D341Med (cell line): ENCODE measurements at regions not wholly inside any gene's neighbourhood (a gene's known extent, or its start where the extent isn't known, plus 50 kb on each side); places are given as distances from the start of the nearest gene placed in this dataset.

Experiments
- DNase-seq: peaks from one replicate; pipeline ENCODE4 v3.0.0; 2012; ENCODE audit warnings: low spot score

- DNase-seq, result no peak
Observed at GRCh38 chr10:31709476-31709875, 219.2 kb downstream of the ARHGAP12 start.

GRCh38 chr10:31709028-31709427, 219.6 kb downstream of the ARHGAP12 start:
- no peak for DNase-seq

DNA sequence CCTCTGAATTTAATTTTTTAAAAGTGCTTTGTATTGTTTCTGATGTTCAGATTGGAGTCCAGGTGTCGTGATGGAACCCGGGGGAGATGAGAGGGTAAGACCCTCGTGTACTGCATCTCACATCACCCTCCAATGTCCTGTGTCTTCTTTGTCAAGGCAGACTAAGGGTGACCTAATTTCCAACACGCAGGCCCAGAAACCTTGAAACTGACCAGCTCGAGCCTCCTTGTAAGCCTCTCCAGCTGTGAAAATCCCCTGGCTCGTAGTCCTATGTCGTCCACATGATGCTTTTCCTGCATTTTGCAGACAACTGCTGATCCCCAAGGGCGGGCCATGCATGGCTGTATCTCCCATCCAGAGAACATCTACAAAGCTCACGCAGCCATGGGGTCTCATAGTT, 220.2 kb downstream of the ARHGAP12 start:
- DNase-seq, result no peak

DNA sequence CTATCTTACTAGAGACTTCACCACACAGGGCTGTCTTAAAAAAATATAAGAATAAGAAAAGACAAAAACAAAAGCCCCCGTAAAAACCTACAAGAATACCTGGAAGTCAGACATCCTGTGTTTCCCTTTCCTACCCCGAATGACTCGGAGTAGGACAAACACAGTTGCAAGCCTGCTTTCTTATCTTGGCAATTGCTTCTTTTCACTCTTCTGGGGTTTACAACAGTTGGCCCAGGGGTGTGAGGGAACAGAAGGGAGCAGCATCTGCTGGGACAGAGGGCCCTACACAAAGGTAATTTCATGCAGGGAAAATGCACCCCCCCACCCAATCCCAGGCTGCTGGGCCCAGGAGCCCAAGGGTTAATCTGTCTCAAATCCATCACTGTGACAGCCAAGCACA, 220.6 kb downstream of the ARHGAP12 start:
- DNase-seq, result no peak

DNA sequence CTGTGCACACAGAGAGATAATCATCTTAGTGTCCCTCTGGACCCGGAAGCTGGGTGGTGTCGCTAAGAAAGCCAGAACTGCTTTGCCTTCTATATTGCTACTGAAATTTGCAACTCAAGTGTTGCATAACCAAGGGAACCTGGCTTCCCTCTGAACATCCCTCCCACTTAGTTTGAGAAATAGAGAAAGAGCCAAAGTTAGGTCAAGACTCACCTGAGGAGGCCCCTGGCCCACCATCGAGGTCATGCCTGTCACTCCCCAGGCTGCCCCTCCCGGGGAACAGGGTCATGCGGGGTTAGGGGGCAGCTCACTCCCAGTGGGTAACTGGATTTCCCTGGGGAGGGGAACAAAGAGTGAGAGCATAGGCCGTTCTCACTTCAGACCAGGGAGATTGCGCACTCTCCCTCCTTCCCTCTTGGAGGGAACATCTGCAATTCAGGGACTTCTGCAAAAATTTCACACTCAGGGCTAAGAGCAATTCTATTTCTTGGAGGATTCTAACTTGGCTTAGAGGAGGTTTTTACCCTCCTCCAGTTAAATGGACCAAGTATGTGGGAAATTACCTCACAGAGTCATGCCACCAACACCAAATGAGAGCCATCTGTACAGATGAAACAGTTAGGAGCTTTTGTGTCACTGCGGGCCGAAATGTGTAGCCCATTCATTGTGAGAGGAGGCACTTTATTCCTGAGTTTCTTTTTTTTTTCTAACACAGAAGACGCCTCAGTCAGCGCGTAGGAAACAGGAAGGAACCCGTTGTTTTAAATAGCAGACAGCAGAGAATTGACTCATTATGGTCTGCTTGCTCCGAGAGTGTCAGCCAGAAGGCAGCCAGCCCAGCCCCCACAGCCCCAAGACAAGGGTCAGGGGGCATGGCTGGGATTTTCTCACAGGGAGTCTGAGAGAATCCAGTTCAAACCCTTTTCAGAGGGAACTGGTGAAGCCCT, 221.3 kb downstream of the ARHGAP12 start:
- DNase-seq, result no peak

GRCh38 chr10:31706464-31707092, 222.1 kb downstream of the ARHGAP12 start:
- no peak for DNase-seq

GRCh38 chr10:31705136-31705535, 223.5 kb downstream of the ARHGAP12 start:
- no peak for DNase-seq

DNA sequence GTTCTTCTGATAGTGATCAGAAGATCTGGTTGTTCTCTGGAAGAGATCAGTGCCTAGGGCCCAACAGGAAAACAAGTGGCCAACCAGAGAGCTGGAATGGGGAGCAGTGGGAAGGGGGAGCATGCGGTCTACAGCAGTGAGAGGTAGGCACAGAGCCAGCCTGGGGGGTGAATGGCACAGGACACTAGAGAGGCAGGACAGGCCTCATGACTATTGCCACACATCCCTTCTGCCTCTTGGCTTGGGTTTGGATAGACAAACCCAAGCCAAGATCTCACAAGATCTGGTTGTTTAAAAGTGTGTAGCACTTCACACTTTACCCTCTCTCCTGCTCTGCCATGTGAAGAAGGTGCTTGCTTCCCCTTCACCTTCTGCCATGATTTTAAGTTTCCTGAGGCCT, 224.4 kb downstream of the ARHGAP12 start:
- no peak for DNase-seq

- DNase-seq, result no peak
Observed at GRCh38 chr10:31702954-31703353, 225.7 kb downstream of the ARHGAP12 start.

- no peak for DNase-seq
Observed at GRCh38 chr10:31702005-31702404, 226.6 kb downstream of the ARHGAP12 start.

DNA sequence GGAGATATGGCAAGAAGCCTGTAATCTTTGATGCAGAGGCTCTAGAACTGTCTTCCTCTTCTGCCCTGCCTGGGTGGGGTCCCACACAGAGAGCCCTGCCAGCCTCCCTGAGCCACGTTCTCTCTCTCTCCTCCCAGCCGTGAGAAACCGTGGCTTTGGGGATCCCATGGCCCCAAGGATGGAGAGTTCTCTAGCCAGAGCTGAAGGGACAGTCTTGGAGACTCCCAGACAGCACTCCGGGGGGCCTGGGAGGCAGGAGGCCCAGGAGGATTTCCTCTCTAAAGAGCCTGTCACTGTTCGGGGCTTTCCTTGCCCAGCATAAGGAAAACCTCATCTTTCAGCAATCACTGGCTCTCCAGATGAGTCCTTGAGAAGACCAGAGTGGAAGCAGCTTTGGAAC, 227.1 kb downstream of the ARHGAP12 start:
- DNase-seq, result no peak

DNA sequence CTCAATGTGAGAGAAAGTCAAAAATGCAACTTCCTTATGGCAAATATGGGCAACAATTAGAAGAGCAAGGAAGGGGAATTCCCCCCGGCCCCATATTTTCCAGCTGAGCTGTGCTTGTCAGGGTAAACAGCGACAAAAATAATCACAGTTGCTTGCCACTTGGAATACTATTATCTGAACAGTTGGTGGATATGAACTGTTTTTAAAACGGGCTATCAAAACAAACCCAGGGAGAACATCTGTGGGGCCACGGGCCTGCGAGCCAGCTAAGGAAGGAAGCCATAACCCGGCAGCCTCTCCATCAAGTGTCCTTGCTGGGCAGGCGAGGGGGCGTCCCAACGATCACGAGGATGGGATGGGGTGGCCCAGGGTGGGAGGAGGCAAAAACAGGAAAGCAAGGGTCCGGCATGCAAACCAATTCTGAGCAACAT, 228.4 kb downstream of the ARHGAP12 start:
- DNase-seq, result no peak

DNA sequence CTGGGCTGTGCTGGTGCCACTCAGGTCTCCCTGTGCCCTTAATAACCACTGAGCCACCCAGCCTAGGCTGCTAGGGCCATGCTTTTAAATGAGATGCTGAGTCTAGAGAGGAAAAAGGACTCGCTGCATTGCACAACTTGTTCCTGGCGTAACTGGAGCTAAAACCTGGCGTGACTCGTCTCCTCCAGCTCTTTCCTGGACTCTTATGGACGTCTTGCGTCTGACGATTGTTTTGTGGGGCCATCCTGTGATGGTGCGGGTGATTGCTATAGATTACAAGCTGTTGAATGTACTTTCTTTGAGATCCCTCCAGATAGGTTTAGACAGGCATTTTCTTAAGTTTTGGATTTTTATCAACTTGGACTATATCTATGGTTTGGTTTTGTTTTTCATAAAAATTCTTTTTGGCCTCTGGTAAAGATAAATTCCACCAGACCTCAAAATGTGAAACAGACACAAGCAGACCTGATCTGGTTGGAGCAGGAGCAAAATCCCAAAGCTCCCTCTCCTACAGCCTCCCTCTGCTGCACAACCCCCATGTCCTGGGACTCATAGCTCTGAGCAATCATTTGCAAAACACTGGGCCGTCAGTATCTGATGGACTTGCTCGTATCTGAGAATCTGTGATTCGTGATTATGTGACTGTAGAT, 230.3 kb downstream of the ARHGAP12 start:
- DNase-seq, result no peak

- no peak for DNase-seq
Observed at GRCh38 chr10:31697271-31698180, 231.1 kb downstream of the ARHGAP12 start.

GRCh38 chr10:31694929-31695837, 233.4 kb downstream of the ARHGAP12 start:
- DNase-seq, result no peak

- no peak for DNase-seq
Observed at GRCh38 chr10:31694126-31694685, 234.4 kb downstream of the ARHGAP12 start.

GRCh38 chr10:31693491-31693890, 235.1 kb downstream of the ARHGAP12 start:
- DNase-seq, result no peak

DNA sequence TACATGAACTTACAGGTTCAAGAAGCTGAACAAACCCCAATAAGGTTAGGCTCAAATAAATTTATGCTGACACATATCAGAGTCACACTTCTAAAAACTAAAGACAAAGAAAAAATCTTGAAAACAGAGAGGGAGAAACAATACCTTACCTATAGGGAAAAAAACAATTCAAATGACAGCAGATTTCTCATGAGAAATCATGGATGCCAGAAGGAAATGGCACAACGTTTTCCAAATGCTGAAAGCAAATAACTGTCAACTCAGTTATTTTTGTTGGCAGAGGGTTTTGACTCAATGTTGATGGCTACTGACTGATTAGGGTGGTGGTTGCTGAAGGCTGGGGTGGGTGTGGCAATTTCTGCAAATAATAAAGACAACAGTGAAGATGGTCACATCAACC, 239.4 kb downstream of the ARHGAP12 start:
- DNase-seq, result no peak

DNA sequence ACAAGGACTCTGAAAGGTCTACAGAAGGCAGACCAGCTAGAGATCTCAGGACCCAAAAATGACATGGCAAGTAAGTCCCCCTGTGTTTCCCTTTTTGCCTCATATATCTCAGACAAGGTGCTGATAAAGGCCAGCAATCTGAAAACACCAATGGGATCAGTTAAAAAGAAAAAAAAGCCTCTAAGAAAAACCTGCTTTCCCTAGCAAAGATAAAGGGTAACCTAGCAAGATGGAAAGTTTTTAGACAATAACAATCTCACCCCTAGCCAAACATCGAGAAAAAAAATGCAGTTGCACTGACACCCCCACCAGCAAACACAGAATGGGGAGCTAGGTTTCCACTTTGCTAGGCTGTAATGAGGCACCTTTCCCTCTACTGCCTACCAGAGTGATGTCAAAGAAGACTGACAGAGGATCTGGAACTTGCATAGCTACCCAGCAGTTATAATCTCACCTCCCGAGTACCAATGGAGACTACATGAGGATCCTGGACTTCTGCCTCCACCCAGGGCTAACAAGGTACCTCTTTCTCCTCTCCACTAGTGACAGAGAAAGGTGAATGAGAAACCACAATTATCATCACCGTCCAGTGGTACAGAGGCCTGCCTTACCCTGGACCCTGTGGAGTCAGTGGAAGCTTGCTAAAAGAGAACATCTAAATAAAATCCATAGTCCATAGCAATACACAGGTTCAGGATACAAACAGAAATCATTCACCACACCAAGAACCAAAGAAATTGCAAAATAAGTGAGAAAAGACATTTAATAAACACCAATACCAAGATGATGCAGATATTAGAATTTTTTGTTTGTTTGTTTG, 240.8 kb downstream of the ARHGAP12 start:
- DNase-seq, result no peak

DNA sequence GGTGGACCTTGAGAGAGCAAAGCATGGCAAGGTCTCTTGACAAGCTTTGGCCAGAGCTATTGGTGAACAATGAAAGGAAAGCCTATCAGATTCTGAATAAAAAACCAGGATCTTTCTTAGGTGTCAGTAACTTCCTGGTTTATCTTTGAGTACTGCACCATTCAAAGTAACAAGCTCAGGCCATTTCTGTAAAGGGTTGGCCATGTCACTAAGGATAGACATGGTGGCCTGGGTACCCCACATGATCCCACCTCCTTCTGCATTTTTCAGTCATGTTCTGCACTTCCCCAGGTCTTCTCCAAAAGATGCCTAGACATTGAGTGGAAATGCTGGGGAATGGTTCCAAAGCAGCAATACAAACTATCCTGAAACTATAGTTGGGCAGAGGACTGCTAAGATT, 242.0 kb downstream of the ARHGAP12 start:
- DNase-seq, result no peak
